GM12865 (cell line): ENCODE measurements at regions not wholly inside any gene's neighbourhood (a gene's known extent, or its start where the extent isn't known, plus 50 kb on each side); places are given as distances from the start of the nearest gene placed in this dataset.
"Not testable (repeated sequence)": the region's sequence is repeated elsewhere in the genome, so short reads cannot be mapped to it uniquely, and the experiment has no call there.

ENCODE experiments used
- DNase-seq: peaks from one replicate; pipeline ENCODE4 v3.0.0; 2010; ENCODE audit warnings: low read depth
- H3K4me3 ChIP-seq: 2 replicates; pipeline ENCODE4 v1.5.1; 2011; ENCODE audit warnings: mild to moderate bottlenecking, low read depth, low read length, control low read depth
- CTCF ChIP-seq: IDR thresholded peaks from 2 replicates; pipeline ENCODE4 v1.5.1; 2011; ENCODE audit warnings: low read length, control low read depth, low read depth, inconsistent platforms; ENCODE audit not compliant: insufficient read depth; ENCODE audit errors: missing control alignments

GRCh38 chr11:98061858-98062257 is 958.9 kb upstream of the CNTN5 start:
- no peak overlapping the region for H3K4me3 ChIP-seq
- DNase-seq, result no peak
- no peak for TF ChIP-seq CTCF

GRCh38 chr11:98062714-98063113 is 958.0 kb upstream of the CNTN5 start:
- TF ChIP-seq CTCF, result no peak
- no peak for DNase-seq
- H3K4me3 ChIP-seq, result no peak overlapping the region

- DNase-seq, result no peak
- no peak overlapping the region for H3K4me3 ChIP-seq
- TF ChIP-seq CTCF, result no peak
Observed at GRCh38 chr11:98068251-98068650, 952.5 kb upstream of the CNTN5 start.

- H3K4me3 ChIP-seq, DNase-seq: not testable (repeated sequence)
Observed at GRCh38 chr11:98069147-98069546, 951.6 kb upstream of the CNTN5 start.

- TF ChIP-seq CTCF, result no peak
- no peak overlapping the region for H3K4me3 ChIP-seq
- DNase-seq, result no peak
Observed at GRCh38 chr11:98069861-98070260, 950.9 kb upstream of the CNTN5 start.

- no peak for TF ChIP-seq CTCF
- no peak for DNase-seq
- H3K4me3 ChIP-seq, result no peak overlapping the region
Observed at GRCh38 chr11:98090861-98091505, 929.8 kb upstream of the CNTN5 start.

- no peak for TF ChIP-seq CTCF
- DNase-seq, result no peak
- no peak overlapping the region for H3K4me3 ChIP-seq
Observed at GRCh38 chr11:98099371-98099770, 921.4 kb upstream of the CNTN5 start.
